MM.1S (cell line): ENCODE measurements at regions not wholly inside any gene's neighbourhood (a gene's known extent, or its start where the extent isn't known, plus 50 kb on each side); places are given as distances from the start of the nearest gene placed in this dataset.

Experiments used
- DNase-seq: peaks from one replicate; pipeline ENCODE4 v3.0.0-alpha.2; 2015
- H2AFZ ChIP-seq: fragments of 300-600 bp; sonication (generic); 2 replicates; pipeline ENCODE4 v1.6.0; 2016; ENCODE audit warnings: antibody characterized with exemption, low read length
- H3F3A ChIP-seq: fragments of 300-600 bp; sonication (generic); 2 replicates; pipeline ENCODE4 v1.6.1; 2016; ENCODE audit warnings: mild to moderate bottlenecking, antibody characterized with exemption, low read length, moderate library complexity, mixed read lengths; ENCODE audit not compliant: insufficient read depth
- H3K27ac ChIP-seq: fragments of 300-600 bp; sonication (generic); 2 replicates; pipeline ENCODE4 v1.5.1; 2016; ENCODE audit warnings: mild to moderate bottlenecking, low read length
- H3K27me3 ChIP-seq: fragments of 300-600 bp; sonication (generic); replicated peaks from 2 replicates; pipeline ENCODE4 v1.6.0; 2016; ENCODE audit warnings: low read length; ENCODE audit not compliant: insufficient read depth
- H3K36me3 ChIP-seq: fragments of 300-600 bp; sonication (generic); replicated peaks from 2 replicates; pipeline ENCODE4 v1.6.1; 2016; ENCODE audit warnings: mild to moderate bottlenecking, low read length, mixed read lengths; ENCODE audit not compliant: insufficient read depth
- H3K4me1 ChIP-seq: fragments of 300-600 bp; sonication (generic); 2 replicates; pipeline ENCODE4 v1.6.1; 2016; ENCODE audit warnings: low read length, mixed read lengths
- H3K4me2 ChIP-seq: fragments of 300-600 bp; sonication (generic); 2 replicates; pipeline ENCODE4 v1.6.0; 2016; ENCODE audit warnings: low read depth, low read length
- H3K4me3 ChIP-seq: fragments of 300-600 bp; sonication (generic); 2 replicates; pipeline ENCODE4 v1.5.1; 2016; ENCODE audit warnings: low read length, mixed read lengths
- H3K79me2 ChIP-seq: fragments of 300-600 bp; sonication (generic); 2 replicates; pipeline ENCODE4 v1.6.1; 2016; ENCODE audit warnings: mixed run types, low read length, mixed read lengths
- H3K9ac ChIP-seq: fragments of 300-600 bp; sonication (generic); 2 replicates; pipeline ENCODE4 v1.6.1; 2016; ENCODE audit warnings: low read length, mixed read lengths
- H3K9me2 ChIP-seq: fragments of 300-600 bp; sonication (generic); replicated peaks from 2 replicates; pipeline ENCODE4 v1.6.1; 2016; ENCODE audit warnings: mild to moderate bottlenecking, low read length, mixed read lengths; ENCODE audit not compliant: insufficient read depth
- H3K9me3 ChIP-seq: fragments of 300-600 bp; sonication (generic); replicated peaks from 2 replicates; pipeline ENCODE4 v1.6.1; 2016; ENCODE audit warnings: mild to moderate bottlenecking, low read length, mixed read lengths; ENCODE audit not compliant: insufficient read depth
- H4K20me1 ChIP-seq: fragments of 300-600 bp; sonication (generic); 2 replicates; pipeline ENCODE4 v1.6.1; 2016; ENCODE audit warnings: mild to moderate bottlenecking, low read length, moderate library complexity, mixed read lengths; ENCODE audit not compliant: insufficient read depth
- CTCF ChIP-seq: fragments of 300-600 bp; sonication (generic); IDR thresholded peaks from 2 replicates; pipeline ENCODE4 v1.5.1; 2016; ENCODE audit warnings: antibody characterized with exemption, low read length, mixed read lengths
- EZH2 ChIP-seq: fragments of 300-600 bp; sonication (generic); optimal IDR thresholded peaks from 2 replicates; pipeline ENCODE3; 2017; ENCODE audit warnings: low read depth, mild to moderate bottlenecking, antibody characterized with exemption, low read length, mixed read lengths
- EZH2phosphoT487 ChIP-seq: fragments of 300-600 bp; sonication (generic); IDR thresholded peaks from 2 replicates; pipeline ENCODE4 v1.6.1; 2018; ENCODE audit warnings: antibody characterized with exemption, low read length

GRCh38 chr4:38330321-38330720 lies 333.7 kb upstream of the KLF3 start:
- H4K20me1 ChIP-seq: no peaks in the 10 kb centered on the region
- 0 out of 2 replicates have a peak, but pooled peaks cover 3% of the 10 kb centered on the region for H3F3A ChIP-seq
- H3K36me3 ChIP-seq: no peaks in the 10 kb centered on the region
- H3K4me1 ChIP-seq: peaks cover 5% of the 10 kb centered on the region
- no peak overlapping the region for H3K4me2 ChIP-seq
- H2AFZ ChIP-seq: no peak overlapping the region
- no peak overlapping the region for H3K9ac ChIP-seq
- TF ChIP-seq EZH2phosphoT487 (no peak), CTCF (no peak), EZH2 (no peak)
- no peak for DNase-seq
- no peak overlapping the region for H3K4me3 ChIP-seq
- no peak overlapping the region for H3K27ac ChIP-seq
- no peaks in the 10 kb centered on the region for H3K27me3 ChIP-seq
- H3K9me2 ChIP-seq: no peaks in the 10 kb centered on the region
- no peaks in the 10 kb centered on the region for H3K79me2 ChIP-seq
- H3K9me3 ChIP-seq: no peaks in the 10 kb centered on the region

- no peaks in the 10 kb centered on the region for H3K9me2 ChIP-seq
- H3K4me3 ChIP-seq: no peak overlapping the region
- 0 out of 2 replicates have a peak, but pooled peaks cover 3% of the 10 kb centered on the region for H3F3A ChIP-seq
- H3K9ac ChIP-seq: no peak overlapping the region
- no peaks in the 10 kb centered on the region for H3K36me3 ChIP-seq
- H3K27ac ChIP-seq: no peak overlapping the region
- H3K9me3 ChIP-seq: no peaks in the 10 kb centered on the region
- H2AFZ ChIP-seq: no peak overlapping the region
- TF ChIP-seq CTCF (no peak), EZH2phosphoT487 (no peak), EZH2 (no peak)
- no peak for DNase-seq
- H3K4me2 ChIP-seq: no peak overlapping the region
- no peaks in the 10 kb centered on the region for H3K79me2 ChIP-seq
- no peaks in the 10 kb centered on the region for H3K27me3 ChIP-seq
- H4K20me1 ChIP-seq: no peaks in the 10 kb centered on the region
- H3K4me1 ChIP-seq: peaks cover 6% of the 10 kb centered on the region
Observed at GRCh38 chr4:38330936-38331335, 333.1 kb upstream of the KLF3 start.

- peaks cover 6% of the 10 kb centered on the region for H3K4me1 ChIP-seq
- H3K9me2 ChIP-seq: no peaks in the 10 kb centered on the region
- H4K20me1 ChIP-seq: no peaks in the 10 kb centered on the region
- H3K4me3 ChIP-seq: no peak overlapping the region
- no peak overlapping the region for H3K4me2 ChIP-seq
- no peak overlapping the region for H2AFZ ChIP-seq
- H3K9me3 ChIP-seq: no peaks in the 10 kb centered on the region
- no peaks in the 10 kb centered on the region for H3K36me3 ChIP-seq
- no peak overlapping the region for H3K9ac ChIP-seq
- 0 out of 2 replicates have a peak, but pooled peaks cover 3% of the 10 kb centered on the region for H3F3A ChIP-seq
- H3K79me2 ChIP-seq: no peaks in the 10 kb centered on the region
- no peaks in the 10 kb centered on the region for H3K27me3 ChIP-seq
- no peak for DNase-seq
- TF ChIP-seq EZH2phosphoT487: no peak
- TF ChIP-seq EZH2: no peak
- TF ChIP-seq CTCF: no peak
- no peak overlapping the region for H3K27ac ChIP-seq
Observed at GRCh38 chr4:38332699-38333098, 331.3 kb upstream of the KLF3 start.
